ENCODE measurements at regions not wholly inside any gene's neighbourhood (a gene's known extent, or its start where the extent isn't known, plus 50 kb on each side); places are given as distances from the start of the nearest gene placed in this dataset.
"Not testable (repeated sequence)": the region's sequence is repeated elsewhere in the genome, so short reads cannot be mapped to it uniquely, and the experiment has no call there.

GRCh38 chr11:119586181-119586580, 142.8 kb downstream of the NECTIN1 start:
- H3K4me3 ChIP-seq (ENCODE audit: low read length) = no peak overlapping the region
- TF ChIP-seq CTCF (IDR thresholded peaks at IDR 0.05; ENCODE audit: insufficient read depth, low read depth, low read length, missing control alignments) = no peak
- DNase-seq (ENCODE audit: low read depth) = peak; percentile 32

GRCh38 chr11:119585043-119585781, 143.8 kb downstream of the NECTIN1 start:
- peak; percentile 76 for DNase-seq (ENCODE audit: low read depth)
- no peak for TF ChIP-seq CTCF (IDR thresholded peaks at IDR 0.05; ENCODE audit: insufficient read depth, low read depth, low read length, missing control alignments)
- H3K4me3 ChIP-seq (ENCODE audit: low read length) = peak overlapping the region; percentile 45

- no peak for TF ChIP-seq CTCF (IDR thresholded peaks at IDR 0.05; ENCODE audit: insufficient read depth, low read depth, low read length, missing control alignments)
- H3K4me3 ChIP-seq (ENCODE audit: low read length) = peak overlapping the region; percentile 45
- peak; percentile 77 for DNase-seq (ENCODE audit: low read depth)
Observed at GRCh38 chr11:119584193-119585042, 144.6 kb downstream of the NECTIN1 start.

DNA sequence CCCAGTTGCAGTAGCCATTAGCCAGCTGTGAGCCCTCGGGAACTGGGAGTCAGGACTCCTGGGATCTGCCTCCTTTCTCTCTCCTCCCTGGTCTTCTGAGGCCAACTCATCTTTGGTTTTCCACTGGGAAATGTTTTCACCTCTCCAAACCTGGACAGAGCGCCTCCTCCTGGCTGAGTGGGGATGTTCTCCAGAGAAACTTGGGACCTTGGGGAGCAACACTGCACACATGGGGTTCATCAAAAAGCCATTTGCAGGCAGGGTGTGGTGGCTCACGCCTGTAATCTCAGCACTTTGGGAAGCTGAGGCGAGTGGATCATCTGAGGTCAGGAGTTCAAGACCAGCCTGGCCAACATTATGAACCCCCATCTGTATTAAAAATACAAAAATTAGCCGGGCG, 145.4 kb downstream of the NECTIN1 start:
- H3K4me3 ChIP-seq (ENCODE audit: low read length) = no peak overlapping the region
- DNase-seq (ENCODE audit: low read depth) = no peak
- TF ChIP-seq CTCF (IDR thresholded peaks at IDR 0.05; ENCODE audit: insufficient read depth, low read depth, low read length, missing control alignments) = peak; percentile 16

DNA sequence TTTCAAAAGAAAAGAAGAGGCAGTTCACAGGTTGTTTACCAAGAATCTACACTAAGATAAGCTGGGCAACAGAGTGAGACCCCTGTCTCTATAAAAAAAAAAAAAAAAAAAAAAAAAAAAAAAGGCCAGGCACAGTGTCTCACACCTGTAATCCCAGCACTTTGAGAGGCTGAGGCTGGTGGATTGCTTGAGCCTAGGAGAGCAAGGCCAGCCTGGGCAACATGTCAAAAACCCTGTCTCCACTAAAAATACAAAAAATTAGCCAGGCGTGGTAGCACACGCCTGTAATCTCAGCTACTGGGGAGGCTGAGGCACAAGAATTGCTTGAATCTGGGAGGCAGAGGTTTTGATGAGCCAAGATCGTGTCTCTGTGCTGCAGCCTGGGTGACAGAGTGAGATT, 147.6 kb downstream of the NECTIN1 start:
- H3K4me3 ChIP-seq (ENCODE audit: low read length); DNase-seq (ENCODE audit: low read depth): not testable (repeated sequence)

GRCh38 chr11:119580751-119581150, 148.2 kb downstream of the NECTIN1 start:
- TF ChIP-seq CTCF (IDR thresholded peaks at IDR 0.05; ENCODE audit: insufficient read depth, low read depth, low read length, missing control alignments) = no peak
- no peak for DNase-seq (ENCODE audit: low read depth)
- no peak overlapping the region for H3K4me3 ChIP-seq (ENCODE audit: low read length)

DNA sequence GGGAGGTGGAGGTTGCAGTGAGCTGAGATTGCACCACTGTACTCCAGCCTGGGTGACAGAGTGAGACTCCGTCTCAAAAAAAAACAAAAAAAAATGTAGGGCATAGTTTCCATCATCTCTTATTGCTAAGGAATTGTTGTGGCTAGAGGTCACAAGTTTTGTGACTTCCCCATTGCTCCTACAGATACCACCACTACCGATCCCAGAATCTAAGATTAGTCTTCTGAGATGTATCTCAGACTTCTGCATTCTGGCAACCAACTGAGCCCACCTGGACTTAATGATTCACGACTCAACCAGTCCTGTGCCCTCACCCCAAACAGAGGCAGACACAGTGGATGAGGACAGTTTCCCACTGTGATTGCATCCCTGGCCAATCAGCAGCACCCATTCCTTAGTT, 148.9 kb downstream of the NECTIN1 start:
- H3K4me3 ChIP-seq (ENCODE audit: low read length) = no peak overlapping the region
- no peak for TF ChIP-seq CTCF (IDR thresholded peaks at IDR 0.05; ENCODE audit: insufficient read depth, low read depth, low read length, missing control alignments)
- no peak for DNase-seq (ENCODE audit: low read depth)
